Muscle of leg (tissue), 3 donors: ENCODE measurements at regions not wholly inside any gene's neighbourhood (a gene's known extent, or its start where the extent isn't known, plus 50 kb on each side); places are given as distances from the start of the nearest gene placed in this dataset.
A peak's percentile ranks its signal among the peaks of the same experiment; 100 is the strongest.

ENCODE experiments used
- DNase-seq: peaks from one replicate; pipeline ENCODE4 v3.0.0; 2013
- H3K27ac ChIP-seq: one replicate; pipeline ENCODE4 v1.5.1; 2013; ENCODE audit warnings: mild to moderate bottlenecking, low read length, control low read depth
- H3K27me3 ChIP-seq: one replicate; pipeline ENCODE4 v1.6.1; 2013; ENCODE audit warnings: low read length; ENCODE audit not compliant: control insufficient read depth, insufficient read depth
- H3K36me3 ChIP-seq: one replicate; pipeline ENCODE4 v1.6.1; 2013; ENCODE audit warnings: low read length; ENCODE audit not compliant: control insufficient read depth, insufficient read depth
- H3K4me1 ChIP-seq: one replicate; pipeline ENCODE4 v1.6.1; 2013; ENCODE audit warnings: low read length; ENCODE audit not compliant: control insufficient read depth, insufficient read depth
- H3K4me3 ChIP-seq: one replicate; pipeline ENCODE4 v1.5.1; 2013; ENCODE audit warnings: low read length, control low read depth
- H3K9me3 ChIP-seq: replicated peaks from 2 replicates; pipeline ENCODE4 v1.6.1; 2013; ENCODE audit warnings: low read depth, low read length; ENCODE audit not compliant: control insufficient read depth
- WGBS: methylation state at CpG from one replicate; pipeline ENCODE4 v1.1.5; 2013; ENCODE audit warnings: missing lambda C conversion rate; ENCODE audit not compliant: insufficient coverage; 5-methylcytosine and 5-hydroxymethylcytosine counted together

GRCh38 chr12:22925623-22926022 is 300.7 kb downstream of the ETNK1 start:
- no CpG with 5 or more reads among the region's 2 CpGs for WGBS
- Histone ChIP-seq H3K27me3 (no peaks in the 10 kb centered on the region), H3K27ac (no peak overlapping the region), H3K36me3 (no peaks in the 10 kb centered on the region), H3K9me3 (no peaks in the 10 kb centered on the region), H3K4me3 (no peak overlapping the region), H3K4me1 (no peaks in the 10 kb centered on the region)
- DNase-seq, result no peak

- no CpG with 5 or more reads among the region's 1 CpG for WGBS
- H3K9me3 ChIP-seq, result no peaks in the 10 kb centered on the region
- no peak overlapping the region for H3K27ac ChIP-seq
- no peaks in the 10 kb centered on the region for H3K4me1 ChIP-seq
- DNase-seq, result no peak
- H3K4me3 ChIP-seq, result no peak overlapping the region
- H3K36me3 ChIP-seq, result no peaks in the 10 kb centered on the region
- no peaks in the 10 kb centered on the region for H3K27me3 ChIP-seq
Measured at GRCh38 chr12:22932431-22932830, 307.5 kb downstream of the ETNK1 start.

- H3K36me3 ChIP-seq, result no peaks in the 10 kb centered on the region
- H3K27ac ChIP-seq, result no peak overlapping the region
- WGBS, result 85% methylated on average over 6 of the region's 12 CpGs
- no peak overlapping the region for H3K4me3 ChIP-seq
- no peaks in the 10 kb centered on the region for H3K9me3 ChIP-seq
- H3K4me1 ChIP-seq, result no peaks in the 10 kb centered on the region
- no peak for DNase-seq
- no peaks in the 10 kb centered on the region for H3K27me3 ChIP-seq
Measured at GRCh38 chr12:22935090-22935489, 310.1 kb downstream of the ETNK1 start.

DNA sequence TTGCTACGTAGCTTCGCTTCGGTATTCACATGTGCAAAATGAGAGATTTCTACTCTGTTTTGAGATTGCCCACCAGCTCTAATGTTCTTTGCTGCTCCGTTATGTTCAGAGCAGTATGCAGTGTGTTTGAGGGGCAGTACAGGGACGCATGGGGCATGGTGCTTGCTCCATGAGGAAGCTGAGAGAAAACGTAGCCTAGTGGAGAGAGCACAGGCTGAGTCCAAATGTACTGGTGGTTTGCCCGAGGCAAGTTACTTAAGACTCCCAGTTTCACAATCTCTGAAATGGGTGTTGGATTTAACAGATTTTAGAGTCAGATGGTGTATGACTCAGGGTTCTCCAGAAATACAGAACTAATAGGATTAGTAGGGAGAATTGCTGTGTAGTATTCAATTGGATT is 310.5 kb downstream of the ETNK1 start:
- DNase-seq, result no peak
- Histone ChIP-seq H3K36me3 (no peaks in the 10 kb centered on the region), H3K27me3 (no peaks in the 10 kb centered on the region), H3K4me3 (no peak overlapping the region), H3K9me3 (no peaks in the 10 kb centered on the region), H3K27ac (no peak overlapping the region), H3K4me1 (no peaks in the 10 kb centered on the region)
- WGBS, result 80% methylated on average over 5 of the region's 7 CpGs

DNA sequence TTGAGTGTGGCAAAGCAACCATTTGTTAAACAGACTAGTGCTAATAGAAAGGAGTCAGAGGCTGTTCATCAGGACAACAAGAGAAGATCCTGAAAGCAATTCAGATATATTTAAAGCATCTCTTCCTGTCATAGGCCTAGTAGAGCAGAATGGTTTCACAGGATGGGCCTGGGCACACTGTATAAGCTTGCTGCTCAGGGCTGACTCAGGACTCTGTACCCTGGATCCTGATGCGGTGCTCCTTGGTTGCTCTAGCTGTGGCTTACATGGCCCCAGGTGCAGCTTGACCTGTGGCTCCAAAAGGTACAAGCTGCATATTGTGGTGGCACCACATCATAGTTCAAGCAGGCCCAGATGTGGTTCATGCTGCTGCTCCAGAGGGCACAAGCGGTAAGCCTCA is 313.4 kb downstream of the ETNK1 start:
- H3K27me3 ChIP-seq, result no peaks in the 10 kb centered on the region
- no peaks in the 10 kb centered on the region for H3K36me3 ChIP-seq
- no peak for DNase-seq
- H3K4me3 ChIP-seq, result no peak overlapping the region
- H3K27ac ChIP-seq, result no peak overlapping the region
- WGBS, result 89% methylated on average over 2 of the region's 2 CpGs
- no peaks in the 10 kb centered on the region for H3K9me3 ChIP-seq
- H3K4me1 ChIP-seq, result no peaks in the 10 kb centered on the region

- H3K4me1 ChIP-seq, result no peaks in the 10 kb centered on the region
- H3K9me3 ChIP-seq, result peaks cover 4% of the 10 kb centered on the region
- no peaks in the 10 kb centered on the region for H3K27me3 ChIP-seq
- no peaks in the 10 kb centered on the region for H3K36me3 ChIP-seq
- DNase-seq, result no peak
- no peak overlapping the region for H3K4me3 ChIP-seq
- no CpG with 5 or more reads among the region's 5 CpGs for WGBS
- no peak overlapping the region for H3K27ac ChIP-seq
Measured at GRCh38 chr12:22951206-22951605, 326.2 kb downstream of the ETNK1 start.

DNA sequence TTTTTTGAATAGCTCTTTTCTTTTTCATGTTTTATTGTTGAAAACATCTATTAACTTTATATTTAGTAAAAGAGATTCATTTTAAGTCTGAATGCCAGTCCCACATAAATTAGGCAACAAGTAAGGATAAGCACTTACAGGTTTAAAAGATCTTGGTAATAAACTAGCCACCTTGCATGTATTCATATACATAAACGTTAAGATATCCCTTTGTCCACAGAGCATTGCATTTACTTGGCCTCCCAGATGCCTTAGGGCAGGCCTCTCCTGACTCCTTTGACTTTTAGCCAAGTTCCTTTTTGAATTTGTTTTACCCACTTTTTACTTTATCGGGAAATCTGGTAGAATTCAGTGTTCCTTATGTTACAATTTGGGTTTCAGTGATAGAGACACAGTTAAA is 331.7 kb downstream of the ETNK1 start:
- Histone ChIP-seq H3K36me3 (no peaks in the 10 kb centered on the region), H3K4me3 (no peak overlapping the region), H3K27me3 (no peaks in the 10 kb centered on the region), H3K27ac (no peak overlapping the region), H3K4me1 (no peaks in the 10 kb centered on the region), H3K9me3 (peaks cover 4% of the 10 kb centered on the region)
- DNase-seq, result no peak
- 50% methylated on average over 1 of the region's 2 CpGs for WGBS

DNA sequence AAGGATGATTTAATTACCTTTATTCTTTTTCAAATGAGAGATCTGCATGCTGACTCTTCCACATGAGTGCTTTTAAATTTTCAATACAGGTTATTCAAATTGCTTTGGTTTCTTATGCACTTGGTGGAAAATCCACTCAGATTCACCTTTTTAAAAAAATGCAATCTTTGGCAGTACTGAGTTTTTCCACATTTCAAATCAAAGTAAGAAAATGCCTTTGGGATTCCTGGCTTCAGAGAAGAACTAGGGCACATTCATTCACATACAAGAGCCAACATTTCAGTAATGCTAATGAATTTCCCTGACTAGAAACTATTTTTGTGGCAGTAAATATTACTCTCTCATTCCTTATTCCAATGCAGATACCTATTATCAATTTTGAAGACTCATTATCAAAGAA is 342.2 kb downstream of the ETNK1 start:
- H3K4me1 ChIP-seq, result peaks cover 3% of the 10 kb centered on the region
- H3K9me3 ChIP-seq, result no peaks in the 10 kb centered on the region
- no peaks in the 10 kb centered on the region for H3K27me3 ChIP-seq
- H3K36me3 ChIP-seq, result no peaks in the 10 kb centered on the region
- H3K27ac ChIP-seq, result no peak overlapping the region
- DNase-seq, result peak; percentile 59
- no peak overlapping the region for H3K4me3 ChIP-seq

DNA sequence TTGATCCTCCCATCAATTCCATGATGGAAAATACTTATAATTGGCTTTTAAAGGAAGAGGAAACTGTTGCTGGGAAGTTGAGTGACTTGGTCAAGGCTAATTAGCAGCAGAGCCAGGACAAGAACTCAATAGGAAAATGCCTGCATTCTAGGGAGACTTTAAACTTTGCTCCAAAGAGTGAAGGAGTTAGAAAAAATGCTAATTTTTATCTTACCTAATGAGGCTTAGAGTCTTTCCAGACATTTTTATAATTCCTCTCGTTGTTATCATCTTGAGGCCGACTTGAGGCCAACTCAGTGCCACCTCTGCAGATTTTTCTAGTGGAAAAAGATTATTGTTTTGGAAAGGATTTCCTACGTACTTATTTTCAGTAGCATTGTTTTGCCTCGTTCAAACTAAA is 344.6 kb downstream of the ETNK1 start:
- Histone ChIP-seq H3K4me3 (no peak overlapping the region), H3K36me3 (no peaks in the 10 kb centered on the region), H3K27me3 (no peaks in the 10 kb centered on the region), H3K27ac (no peak overlapping the region), H3K9me3 (no peaks in the 10 kb centered on the region), H3K4me1 (peaks cover 3% of the 10 kb centered on the region)
- no peak for DNase-seq
- no CpG with 5 or more reads among the region's 4 CpGs for WGBS

DNA sequence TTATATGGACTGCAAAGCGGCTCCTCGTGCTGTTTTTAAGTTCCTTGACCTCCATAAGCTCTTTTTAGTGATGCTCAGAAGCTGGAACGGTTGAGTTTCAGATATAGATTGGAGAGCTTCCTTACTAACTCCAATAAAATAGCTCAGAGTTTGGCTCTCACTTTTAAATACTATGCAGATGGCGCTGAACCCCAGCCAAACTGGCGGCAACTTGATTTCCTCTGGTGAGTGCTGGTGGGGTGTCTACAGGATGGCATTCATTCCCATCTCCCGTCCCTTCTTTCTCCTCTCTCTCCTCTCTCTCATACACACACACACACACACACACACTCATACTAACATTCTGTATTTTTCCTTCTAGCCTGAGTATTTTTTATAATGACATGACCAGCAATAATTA is 346.3 kb downstream of the ETNK1 start:
- peak; percentile 16 for DNase-seq

DNA sequence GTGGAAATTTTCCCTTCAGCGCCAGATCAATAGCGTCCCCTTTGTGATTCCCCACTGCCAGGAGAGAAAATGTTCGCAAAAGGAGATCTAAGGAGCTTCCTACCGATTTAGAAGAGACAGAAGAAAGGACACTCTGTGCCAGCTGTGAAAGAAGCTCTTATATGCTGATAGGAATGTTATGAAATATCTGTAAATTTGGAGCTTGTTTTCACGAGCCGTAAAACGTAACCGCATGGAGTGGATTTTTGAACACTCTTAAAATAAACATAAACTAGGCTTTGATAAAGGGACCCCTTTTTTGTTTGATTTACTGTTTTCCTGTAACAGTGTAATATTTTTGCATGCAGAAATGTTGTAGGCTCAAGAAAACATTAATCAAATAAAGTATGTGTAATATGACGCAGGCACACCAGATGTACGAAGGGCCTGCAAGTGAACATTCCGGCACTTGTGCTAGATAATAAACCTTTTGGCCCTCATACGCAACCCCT is 346.8 kb downstream of the ETNK1 start:
- 70% methylated on average over 4 of the region's 12 CpGs for WGBS
- Histone ChIP-seq H3K27ac (no peak overlapping the region), H3K4me3 (no peak overlapping the region), H3K27me3 (no peaks in the 10 kb centered on the region), H3K9me3 (no peaks in the 10 kb centered on the region), H3K4me1 (peaks cover 3% of the 10 kb centered on the region), H3K36me3 (no peaks in the 10 kb centered on the region)
- DNase-seq, result peak; percentile 14

More for the DNA sequence above, 346.3 kb downstream of the ETNK1 start:
- H3K36me3 ChIP-seq, result no peaks in the 10 kb centered on the region
- H3K27ac ChIP-seq, result no peak overlapping the region
- H3K4me1 ChIP-seq, result peaks cover 3% of the 10 kb centered on the region
- WGBS, result no CpG with 5 or more reads among the region's 6 CpGs
- H3K4me3 ChIP-seq, result no peak overlapping the region
- H3K9me3 ChIP-seq, result no peaks in the 10 kb centered on the region
- H3K27me3 ChIP-seq, result no peaks in the 10 kb centered on the region
